OCI-M2 (cell line): ENCODE measurements at regions not wholly inside any gene's neighbourhood (a gene's known extent, or its start where the extent isn't known, plus 50 kb on each side); places are given as distances from the start of the nearest gene placed in this dataset.
"Not testable (repeated sequence)": the region's sequence is repeated elsewhere in the genome, so short reads cannot be mapped to it uniquely, and the experiment has no call there.

Source experiments
- DNase-seq: peaks from one replicate; lab custom pipeline; 2025; ENCODE audit not compliant: unreplicated experiment; lab: John Stamatoyannopoulos, UW

DNA sequence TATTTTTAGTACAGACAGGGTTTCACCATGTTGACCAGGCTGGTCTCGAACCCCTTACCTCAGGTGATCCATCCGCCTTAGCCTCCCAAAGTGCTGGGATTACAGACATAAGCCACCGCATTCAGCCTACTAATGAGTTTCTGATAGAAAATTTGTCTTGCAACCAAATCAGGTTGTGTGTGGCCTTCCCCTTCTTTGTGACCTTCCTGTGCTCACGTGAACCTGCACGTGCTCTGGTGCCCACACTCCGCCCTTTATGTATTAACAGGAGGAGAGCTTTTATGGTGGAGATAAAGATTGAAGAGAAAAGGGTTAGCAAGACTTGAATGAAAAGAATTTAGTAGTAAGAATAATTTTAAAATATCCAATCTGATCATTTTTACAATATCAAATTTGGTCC lies 343.5 kb upstream of the TMEM132C start:
- DNase-seq, result no peak

DNA sequence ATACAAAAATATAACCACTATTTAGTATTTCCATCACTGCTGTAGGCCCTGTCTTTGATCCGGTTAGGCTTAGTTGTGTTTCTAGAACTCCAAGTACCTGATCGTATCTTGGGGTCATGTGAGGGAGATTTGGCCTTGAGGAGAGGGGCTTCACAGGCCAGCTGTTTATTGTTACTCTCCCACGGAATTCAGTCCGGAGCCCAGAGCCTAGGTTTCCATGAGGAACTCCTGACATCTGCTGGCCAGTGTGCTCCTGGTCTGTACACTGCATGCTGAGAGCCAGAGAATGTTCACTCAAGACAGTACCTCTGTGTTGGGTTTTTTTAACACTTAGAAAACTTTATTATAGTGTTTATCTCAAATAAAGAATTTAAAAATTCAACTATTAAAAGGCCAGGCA lies 341.0 kb upstream of the TMEM132C start:
- no peak for DNase-seq

DNA sequence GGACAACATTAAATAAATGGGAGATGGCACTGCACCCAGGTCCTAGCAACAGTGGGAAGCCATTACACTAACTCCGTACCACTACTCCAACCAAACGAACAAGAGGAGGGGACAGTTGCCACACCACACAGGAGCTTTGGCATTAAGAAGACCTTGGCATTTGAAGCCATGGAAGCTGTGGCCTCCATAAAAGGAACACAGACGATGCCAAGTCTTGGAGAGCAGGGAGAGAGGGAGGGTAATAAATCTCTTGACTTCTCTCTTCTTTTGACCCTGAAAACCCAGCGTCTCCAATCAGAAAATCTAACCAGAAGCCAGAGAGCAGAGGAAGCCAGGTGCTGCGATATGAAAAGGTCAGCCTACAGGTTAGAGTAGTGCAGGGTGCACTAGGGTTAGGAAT lies 338.8 kb upstream of the TMEM132C start:
- DNase-seq, result no peak

DNA sequence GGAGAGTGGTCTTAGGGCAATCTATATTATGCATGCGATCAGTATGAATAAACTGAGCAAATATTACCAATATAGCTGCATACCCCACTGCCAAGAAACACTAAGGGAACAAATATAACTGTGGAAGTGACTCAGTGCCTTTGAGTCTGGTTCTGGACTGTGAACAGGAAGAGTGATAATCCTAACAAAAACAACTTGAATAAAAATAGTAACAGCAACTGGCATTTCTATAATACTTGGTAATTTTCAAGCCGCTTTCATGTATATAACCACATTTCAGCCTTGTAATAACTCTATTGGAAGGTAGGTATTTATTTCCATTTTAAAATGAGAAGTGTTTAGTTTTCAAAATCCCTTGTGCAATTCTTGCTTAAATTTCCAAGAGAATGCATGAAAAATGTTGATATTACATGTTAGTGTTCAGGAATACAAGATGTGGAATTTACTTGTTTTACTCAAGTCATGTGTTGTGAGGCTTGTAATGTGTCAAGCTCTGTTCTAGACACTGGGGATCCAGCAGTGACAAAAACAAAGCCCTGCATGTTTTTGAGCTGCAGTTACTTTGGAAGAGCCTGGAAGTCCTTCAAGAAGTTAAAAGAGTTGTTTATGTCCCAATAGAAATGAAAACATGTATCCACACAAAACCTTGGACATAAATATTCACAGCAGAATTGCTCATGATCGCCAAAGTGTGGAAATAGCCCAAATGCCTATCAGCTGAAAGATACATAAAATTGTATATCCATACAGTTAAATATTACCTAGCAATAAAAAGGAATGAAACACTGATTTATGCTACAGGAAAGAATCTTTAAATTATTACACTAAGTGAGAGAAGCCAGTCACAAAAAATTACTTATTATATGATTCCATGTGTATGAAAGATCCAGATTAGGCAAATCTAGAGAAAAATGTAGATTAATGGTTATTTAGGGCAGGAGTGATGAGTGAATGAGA lies 338.1 kb upstream of the TMEM132C start:
- no peak for DNase-seq

- DNase-seq, result no peak
These were observed 336.8 kb upstream of the TMEM132C start for GRCh38 chr12:127930122-127930521.

DNA sequence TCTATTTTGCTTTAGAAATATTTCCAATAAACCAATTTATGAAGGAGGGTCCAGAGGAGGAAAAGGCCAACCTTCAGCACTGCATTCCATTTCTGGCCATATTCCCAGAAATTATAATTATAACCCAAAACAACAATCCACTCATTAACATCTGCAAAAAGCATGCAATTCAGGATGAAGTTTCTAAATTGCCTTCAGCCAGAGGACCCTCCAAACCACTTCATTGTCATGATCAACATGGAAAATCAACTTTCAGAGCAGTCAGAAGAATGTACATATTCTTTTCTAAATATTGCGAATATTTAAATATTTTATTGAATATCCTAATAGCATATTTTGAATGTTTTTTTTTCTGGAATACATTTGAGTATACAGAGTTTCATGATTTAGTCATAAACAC lies 332.6 kb upstream of the TMEM132C start:
- no peak for DNase-seq

DNA sequence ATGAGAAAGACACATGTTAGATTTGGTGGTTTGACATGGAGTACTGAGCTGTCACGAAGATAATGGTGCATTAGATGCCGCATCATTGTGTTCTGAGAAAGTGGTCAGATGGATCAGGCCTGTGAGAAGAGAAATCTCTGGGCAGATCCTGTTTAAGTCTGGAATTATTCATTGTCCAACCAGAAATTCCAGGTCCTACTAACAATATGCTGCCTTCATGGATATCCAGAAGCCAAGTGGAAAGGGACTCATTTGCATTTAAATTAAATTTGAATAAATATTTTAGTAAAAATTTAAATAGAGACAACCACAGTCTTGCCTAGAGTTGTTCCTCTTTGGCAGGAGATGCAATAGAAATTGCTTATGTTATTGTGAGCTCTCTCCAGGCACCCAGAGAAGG lies 330.5 kb upstream of the TMEM132C start:
- DNase-seq, result no peak

- DNase-seq, result no peak
These were observed 325.6 kb upstream of the TMEM132C start for GRCh38 chr12:127941332-127941731.

DNA sequence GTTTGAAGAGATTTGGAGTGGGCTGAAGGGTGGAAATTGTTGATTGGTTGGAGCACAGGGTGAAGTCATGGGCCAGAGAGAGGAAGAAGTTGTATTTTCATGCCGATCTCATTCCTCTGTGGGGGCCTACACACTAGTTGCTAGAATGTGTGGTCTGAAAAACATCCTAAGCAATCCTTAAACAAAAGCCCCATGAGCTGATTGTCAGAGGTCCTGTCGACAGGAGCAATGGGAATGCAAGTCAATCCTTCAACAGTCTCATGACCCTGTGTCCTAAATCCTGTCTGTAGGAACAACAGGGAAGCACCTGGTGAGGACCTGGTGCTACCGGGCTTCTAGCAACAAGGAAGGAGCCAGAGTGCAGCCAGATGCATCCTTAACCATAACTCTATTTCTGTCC lies 324.0 kb upstream of the TMEM132C start:
- no peak for DNase-seq

DNA sequence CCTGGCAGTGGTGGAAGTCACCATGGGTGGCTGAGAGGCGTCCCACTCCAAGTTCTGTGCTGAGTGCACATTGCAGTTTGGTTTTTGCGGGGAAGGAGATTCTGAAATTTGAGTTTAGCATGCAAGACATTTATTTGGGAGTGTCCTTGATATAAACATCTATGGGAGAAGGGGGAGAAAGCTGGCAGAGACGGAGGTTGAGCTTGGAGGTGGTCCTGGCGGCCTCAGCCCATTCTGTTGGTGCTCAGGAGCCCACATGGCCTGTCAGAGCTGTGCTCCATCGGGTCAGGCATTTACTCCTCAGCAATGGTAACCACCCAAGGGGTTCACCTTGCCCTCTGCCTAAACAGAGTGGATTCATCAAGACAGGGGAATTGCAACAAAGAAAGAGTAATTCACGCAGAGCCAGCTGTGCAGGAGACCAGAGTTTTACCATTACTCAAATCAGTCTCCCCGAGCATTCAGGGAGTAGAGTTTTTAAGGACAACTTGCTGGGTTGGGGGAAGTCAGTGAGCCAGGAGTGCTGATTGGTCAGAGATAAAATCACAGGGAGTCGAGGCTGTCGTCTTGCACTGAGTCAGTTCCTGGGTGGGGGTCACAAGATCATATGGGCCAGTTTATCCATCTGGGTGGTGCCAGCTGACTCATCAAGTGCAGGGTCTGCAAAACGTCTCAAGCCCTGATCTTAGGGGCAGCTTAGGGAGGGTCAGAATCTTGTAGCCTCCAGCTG lies 323.3 kb upstream of the TMEM132C start:
- DNase-seq, result no peak

- DNase-seq, result no peak
These were observed 322.6 kb upstream of the TMEM132C start for GRCh38 chr12:127944211-127944899.

DNA sequence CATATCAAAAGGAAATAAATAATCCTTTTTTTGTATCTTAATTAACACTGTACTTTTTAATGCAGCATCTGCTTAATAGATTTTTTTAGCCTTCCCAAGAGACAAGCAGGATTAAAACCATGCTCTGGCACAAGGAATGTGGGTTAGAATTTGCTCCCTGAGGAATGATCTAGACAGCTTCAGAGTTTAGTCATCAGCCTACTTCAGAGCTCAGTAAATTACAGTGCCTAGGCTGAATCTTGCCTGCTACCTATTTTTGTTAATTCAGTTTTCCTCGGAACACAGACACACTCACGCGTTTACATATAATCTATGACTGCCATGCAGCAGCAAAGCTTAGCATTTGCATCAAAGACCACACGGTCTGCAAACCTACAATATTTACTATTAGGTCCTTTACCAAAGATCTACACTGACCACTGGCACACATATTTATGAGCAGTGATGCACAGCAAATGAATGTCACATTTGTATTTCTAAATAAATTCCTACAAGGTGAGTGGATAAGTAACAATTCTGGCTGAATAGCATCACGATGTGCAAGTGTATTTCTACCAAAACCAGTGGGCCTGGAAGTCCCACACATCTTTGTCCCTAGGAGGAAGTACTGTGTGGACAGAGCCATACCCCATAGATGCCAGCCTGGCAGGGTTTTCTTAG lies 309.8 kb upstream of the TMEM132C start:
- DNase-seq, result no peak

- DNase-seq, result no peak
These were observed 304.7 kb upstream of the TMEM132C start for GRCh38 chr12:127962303-127962702.

- DNase-seq, result no peak
These were observed 303.0 kb upstream of the TMEM132C start for GRCh38 chr12:127963933-127964332.

DNA sequence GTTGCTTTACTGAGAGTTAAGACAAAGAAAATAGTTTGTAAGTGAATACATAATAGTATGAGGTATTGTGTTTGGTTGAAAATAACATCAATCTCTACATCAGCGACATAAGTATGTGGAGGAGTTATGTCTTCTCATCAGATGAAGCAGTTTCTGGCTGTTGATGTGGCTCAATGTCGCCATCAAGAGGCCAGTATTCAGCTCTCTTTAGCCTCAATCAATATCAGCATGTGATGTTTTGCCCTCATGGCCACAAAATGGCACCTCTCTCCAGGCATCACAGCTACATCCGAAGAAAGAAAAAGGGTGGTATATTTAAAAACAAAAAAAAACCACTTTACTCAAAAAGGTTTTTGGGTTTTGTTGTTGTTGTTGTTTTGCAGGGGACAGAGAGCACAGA lies 302.3 kb upstream of the TMEM132C start:
- no peak for DNase-seq

DNA sequence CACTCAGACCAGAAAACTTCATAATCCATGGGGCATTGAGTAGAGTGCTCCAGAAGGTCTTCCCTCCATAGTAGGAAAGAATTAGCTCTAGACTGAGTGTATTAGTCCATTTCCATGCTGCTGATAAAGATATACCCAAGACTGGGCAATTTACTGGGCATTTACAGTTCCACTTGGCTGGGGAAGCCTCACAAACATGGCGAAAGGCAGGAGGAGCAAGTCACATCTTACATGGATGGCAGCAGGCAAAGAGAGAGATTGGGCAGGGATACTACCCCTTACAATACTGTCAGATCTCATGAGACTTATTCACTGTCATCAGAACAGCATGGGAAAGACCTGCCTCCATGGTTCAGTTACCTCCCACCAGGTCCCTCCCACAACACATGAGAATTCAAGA lies 300.6 kb upstream of the TMEM132C start:
- no peak for DNase-seq

- no peak for DNase-seq
These were observed 296.5 kb upstream of the TMEM132C start for GRCh38 chr12:127970491-127970890.

DNA sequence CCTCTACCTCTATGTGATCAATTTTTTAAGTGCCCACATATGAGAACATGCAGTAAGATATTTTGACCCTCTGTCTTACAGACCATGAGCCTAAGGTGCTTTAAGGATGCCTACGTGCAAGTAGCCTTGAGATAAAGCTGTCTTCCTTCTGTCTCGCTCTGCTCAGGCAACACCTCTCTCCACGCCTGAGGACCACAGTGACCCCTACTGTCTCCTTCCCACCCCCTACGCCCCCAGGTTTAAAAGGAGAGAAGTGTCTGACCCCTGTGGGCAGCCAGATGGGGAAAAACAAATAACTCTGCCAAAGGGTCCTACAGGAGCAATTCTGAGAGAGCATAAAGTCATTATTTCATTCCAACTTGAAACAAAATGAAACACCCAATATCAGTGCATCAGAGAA lies 286.4 kb upstream of the TMEM132C start:
- DNase-seq, result no peak

- no peak for DNase-seq
These were observed 285.1 kb upstream of the TMEM132C start for GRCh38 chr12:127981875-127982274.

GRCh38 chr12:127983213-127983791 lies 283.7 kb upstream of the TMEM132C start:
- not testable (repeated sequence) for DNase-seq
